ENCODE measurements at regions not wholly inside any gene's neighbourhood (a gene's known extent, or its start where the extent isn't known, plus 50 kb on each side); places are given as distances from the start of the nearest gene placed in this dataset.

- no peak overlapping the region for H3K27ac Mint-ChIP-seq
- Histone ChIP-seq H2AFZ (ENCODE audit: insufficient read depth, low read depth, low read length, poor library complexity, severe bottlenecking) (no peak overlapping the region), H3K4me2 (replicated peaks; ENCODE audit: low read depth, low read length, poor library complexity, severe bottlenecking) (no peak overlapping the region), H3K4me3 (ENCODE audit: control extremely low read depth in 1 of 5, extremely low read depth in 1 of 5, insufficient read depth in 1 of 5, low read depth in 2 of 5, low read length in 4 of 5) (no peak overlapping the region), H3K27ac (ENCODE audit: low read length in 2 of 2) (no peak overlapping the region), H3K4me1 (ENCODE audit: control insufficient read depth in 2 of 2, insufficient read depth in 2 of 2, low read length in 2 of 2) (no peaks in the 10 kb centered on the region), H4K20me1 (ENCODE audit: control insufficient read depth, insufficient read depth, low read length, poor library complexity, severe bottlenecking) (no peaks in the 10 kb centered on the region), H3K36me3 (replicated peaks in 1 of 2; ENCODE audit: control extremely low read depth in 1 of 2, control insufficient read depth in 1 of 2, extremely low read depth in 1 of 2, insufficient read depth in 2 of 2, low read length in 1 of 2) (no peaks in the 10 kb centered on the region), H3K27me3 (replicated peaks in 1 of 4; ENCODE audit: control extremely low read depth in 1 of 4, control insufficient read depth in 3 of 4, insufficient read depth in 4 of 4, low read length in 3 of 4) (no peaks in the 10 kb centered on the region), H3K79me2 (ENCODE audit: control insufficient read depth, insufficient read depth, low read length) (no peaks in the 10 kb centered on the region), H3K9ac (ENCODE audit: low read length) (no peak overlapping the region), H3K9me3 (ENCODE audit: control extremely low read depth in 1 of 3, control insufficient read depth in 2 of 3, insufficient read depth in 1 of 3, low read length in 2 of 3) (no peaks in the 10 kb centered on the region)
- intact Hi-C loops (cut with micrococcal nuclease): no loop called here
- DNase-seq (no peak), ATAC-seq (ENCODE audit: low read depth) (no peak)
- WGBS (ENCODE audit: insufficient coverage): 88% methylated on average over 22 of the region's 23 CpGs
- CTCF ChIA-PET: no interaction called here
- H3K4me3 Mint-ChIP-seq: no peak overlapping the region
- no peaks in the 10 kb centered on the region for H3K4me1 Mint-ChIP-seq
- no peaks in the 10 kb centered on the region for H3K9me3 Mint-ChIP-seq (ENCODE audit: insufficient read depth)
- POLR2A ChIA-PET: no interaction called here
- TF ChIP-seq EZH2 (IDR thresholded peaks at IDR 0.05; ENCODE audit: borderline replicate concordance, insufficient read depth, low read depth, low read length, poor library complexity, severe bottlenecking) (no peak), CTCF (IDR thresholded peaks at IDR 0.05) (no peak)
- peaks cover 10% of the 10 kb centered on the region for H3K27me3 Mint-ChIP-seq
Observed at GRCh38 chr1:47627471-47628370, 189.9 kb downstream of the FOXD2 start.

- H3K4me2 ChIP-seq (replicated peaks; ENCODE audit: low read depth, low read length, poor library complexity, severe bottlenecking): no peak overlapping the region
- Mint-ChIP-seq H3K27me3 (peaks cover 7% of the 10 kb centered on the region), H3K9me3 (ENCODE audit: insufficient read depth) (no peaks in the 10 kb centered on the region), H3K27ac (no peak overlapping the region), H3K4me1 (no peaks in the 10 kb centered on the region), H3K4me3 (no peak overlapping the region)
- no peaks in the 10 kb centered on the region for H3K79me2 ChIP-seq (ENCODE audit: control insufficient read depth, insufficient read depth, low read length)
- H3K27ac ChIP-seq (ENCODE audit: low read length in 2 of 2): no peak overlapping the region
- H4K20me1 ChIP-seq (ENCODE audit: control insufficient read depth, insufficient read depth, low read length, poor library complexity, severe bottlenecking): no peaks in the 10 kb centered on the region
- DNase-seq (no peak), ATAC-seq (ENCODE audit: low read depth) (no peak)
- no peak overlapping the region for H3K9ac ChIP-seq (ENCODE audit: low read length)
- ChIA-PET POLR2A (no interaction called here), CTCF (no interaction called here)
- H3K4me3 ChIP-seq (ENCODE audit: control extremely low read depth in 1 of 5, extremely low read depth in 1 of 5, insufficient read depth in 1 of 5, low read depth in 2 of 5, low read length in 4 of 5): no peak overlapping the region
- TF ChIP-seq EZH2 (IDR thresholded peaks at IDR 0.05; ENCODE audit: borderline replicate concordance, insufficient read depth, low read depth, low read length, poor library complexity, severe bottlenecking) (no peak), CTCF (IDR thresholded peaks at IDR 0.05) (no peak)
- H2AFZ ChIP-seq (ENCODE audit: insufficient read depth, low read depth, low read length, poor library complexity, severe bottlenecking): no peak overlapping the region
- H3K4me1 ChIP-seq (ENCODE audit: control insufficient read depth in 2 of 2, insufficient read depth in 2 of 2, low read length in 2 of 2): no peaks in the 10 kb centered on the region
- no peaks in the 10 kb centered on the region for H3K36me3 ChIP-seq (replicated peaks in 1 of 2; ENCODE audit: control extremely low read depth in 1 of 2, control insufficient read depth in 1 of 2, extremely low read depth in 1 of 2, insufficient read depth in 2 of 2, low read length in 1 of 2)
- H3K27me3 ChIP-seq (replicated peaks in 1 of 4; ENCODE audit: control extremely low read depth in 1 of 4, control insufficient read depth in 3 of 4, insufficient read depth in 4 of 4, low read length in 3 of 4): no peaks in the 10 kb centered on the region
- H3K9me3 ChIP-seq (ENCODE audit: control extremely low read depth in 1 of 3, control insufficient read depth in 2 of 3, insufficient read depth in 1 of 3, low read length in 2 of 3): no peaks in the 10 kb centered on the region
- WGBS (ENCODE audit: insufficient coverage): no CpG with 5 or more reads among the region's 3 CpGs
- intact Hi-C loops (cut with micrococcal nuclease): no loop called here
Observed at GRCh38 chr1:47629201-47629600, 191.4 kb downstream of the FOXD2 start.

Measured in B cell (primary cell).